Suprapubic skin (tissue), 4 donors: ENCODE measurements at regions not wholly inside any gene's neighbourhood (a gene's known extent, or its start where the extent isn't known, plus 50 kb on each side); places are given as distances from the start of the nearest gene placed in this dataset.
"Not testable (repeated sequence)": the region's sequence is repeated elsewhere in the genome, so short reads cannot be mapped to it uniquely, and the experiment has no call there.

Experiments used
- DNase-seq, 2 donors: peaks; one replicate each; pipeline ENCODE4 v3.0.0-alpha.2; 2019; ENCODE audit warnings: low spot score in 2 of 2
- H3K27ac ChIP-seq: fragments of 200-600 bp; sonication (generic); one replicate; pipeline ENCODE4 v1.5.1; 2019
- H3K27me3 ChIP-seq: fragments of 200-600 bp; sonication (generic); one replicate; pipeline ENCODE4 v1.5.1; 2019
- H3K36me3 ChIP-seq: fragments of 200-600 bp; sonication (generic); one replicate; pipeline ENCODE4 v1.5.1; 2019
- H3K4me1 ChIP-seq: fragments of 200-600 bp; sonication (generic); one replicate; pipeline ENCODE4 v1.5.1; 2019
- H3K4me3 ChIP-seq: fragments of 200-600 bp; sonication (generic); one replicate; pipeline ENCODE4 v1.5.1; 2019; ENCODE audit warnings: mild to moderate bottlenecking
- H3K9me3 ChIP-seq: fragments of 200-600 bp; sonication (generic); one replicate; pipeline ENCODE4 v1.5.1; 2019
- EP300 ChIP-seq: sonication (generic); formaldehyde crosslinking; IDR thresholded peaks from one replicate; pipeline ENCODE4 v1.6.1; 2017; ENCODE audit warnings: antibody characterized with exemption
- POLR2A ChIP-seq, 2 donors: fragments of 450-650 bp; IDR thresholded peaks; one replicate each; pipeline ENCODE4 v1.6.1; 2017; ENCODE audit warnings: antibody characterized with exemption in 2 of 2, mild to moderate bottlenecking in 2 of 2, moderate library complexity in 2 of 2
- POLR2AphosphoS5 ChIP-seq, 3 donors: sonication (generic); formaldehyde crosslinking; IDR thresholded peaks; one replicate each; pipeline ENCODE4 v1.6.1; 2017; ENCODE audit warnings: antibody characterized with exemption in 3 of 3
- WGBS: methylation state at CpG from one replicate; pipeline ENCODE4 v1.1.5; 2018; 5-methylcytosine and 5-hydroxymethylcytosine counted together
- TF ChIP-seq, protein P1 (sequence below), 2 donors: fragments of 200-600 bp in 1 of 2; fragments of 450-650 bp in 1 of 2; sonication (generic) in 1 of 2; IDR thresholded peaks; one replicate each; pipeline ENCODE4 v1.5.1; 2016 to 2019; ENCODE audit warnings: antibody characterized with exemption in 2 of 2, mild to moderate bottlenecking in 1 of 2, moderate library complexity in 1 of 2

DNA sequence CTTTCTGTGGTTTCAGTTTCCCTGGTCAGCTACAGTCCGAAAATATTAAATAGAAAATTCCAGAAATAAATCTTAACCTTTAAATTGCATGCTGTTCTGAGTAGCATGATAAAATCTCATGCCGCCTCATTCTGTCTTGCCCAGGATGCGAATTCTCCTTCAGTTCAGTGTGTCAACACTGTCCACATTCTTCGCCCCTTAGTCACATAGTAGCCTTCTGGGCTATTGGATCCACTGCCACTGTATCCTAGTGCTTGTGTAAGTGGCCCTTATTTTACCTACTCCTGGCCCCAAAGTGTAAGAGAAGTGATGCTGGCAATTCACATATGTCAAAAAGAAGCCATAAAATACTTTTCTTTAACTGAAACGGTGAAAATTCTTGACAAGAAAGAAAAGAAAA is 129.6 kb downstream of the ZWINT start:
- Histone ChIP-seq H3K4me1 (no peaks in the 10 kb centered on the region), H3K36me3 (no peaks in the 10 kb centered on the region), H3K27ac (no peak overlapping the region), H3K9me3 (no peaks in the 10 kb centered on the region), H3K27me3 (no peaks in the 10 kb centered on the region), H3K4me3 (no peak overlapping the region)
- TF ChIP-seq POLR2A (IDR thresholded peaks at IDR 0.05): no peak
- WGBS: 68% methylated on average over 5 of the region's 5 CpGs
- DNase-seq: no peak

DNA sequence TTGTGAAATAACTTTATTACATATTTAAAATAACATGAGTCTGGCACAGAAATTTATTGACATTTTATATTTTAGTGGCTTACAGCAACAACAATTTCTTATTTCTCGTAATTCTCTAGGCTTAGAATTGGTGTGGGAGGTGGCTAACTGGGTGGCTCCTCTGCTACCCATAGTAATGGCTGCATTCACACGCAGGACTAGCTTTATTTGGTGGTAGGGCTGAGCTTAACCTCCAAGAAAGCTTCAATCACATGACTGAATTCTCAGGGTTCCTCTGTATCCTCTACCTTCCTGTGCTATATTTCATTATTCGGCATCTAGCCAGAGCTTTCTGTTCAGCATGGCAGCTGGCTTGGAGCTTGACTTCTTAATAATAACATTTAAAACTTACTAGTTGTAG is 138.8 kb downstream of the ZWINT start:
- Histone ChIP-seq H3K4me3 (no peak overlapping the region), H3K4me1 (no peaks in the 10 kb centered on the region), H3K27me3 (no peaks in the 10 kb centered on the region), H3K27ac (no peak overlapping the region), H3K9me3 (no peaks in the 10 kb centered on the region), H3K36me3 (no peaks in the 10 kb centered on the region)
- 73% methylated on average over 3 of the region's 3 CpGs for WGBS
- no peak for TF ChIP-seq POLR2AphosphoS5 (IDR thresholded peaks at IDR 0.05)
- TF ChIP-seq POLR2A (IDR thresholded peaks at IDR 0.05): no peak
- TF ChIP-seq, protein P1, sequence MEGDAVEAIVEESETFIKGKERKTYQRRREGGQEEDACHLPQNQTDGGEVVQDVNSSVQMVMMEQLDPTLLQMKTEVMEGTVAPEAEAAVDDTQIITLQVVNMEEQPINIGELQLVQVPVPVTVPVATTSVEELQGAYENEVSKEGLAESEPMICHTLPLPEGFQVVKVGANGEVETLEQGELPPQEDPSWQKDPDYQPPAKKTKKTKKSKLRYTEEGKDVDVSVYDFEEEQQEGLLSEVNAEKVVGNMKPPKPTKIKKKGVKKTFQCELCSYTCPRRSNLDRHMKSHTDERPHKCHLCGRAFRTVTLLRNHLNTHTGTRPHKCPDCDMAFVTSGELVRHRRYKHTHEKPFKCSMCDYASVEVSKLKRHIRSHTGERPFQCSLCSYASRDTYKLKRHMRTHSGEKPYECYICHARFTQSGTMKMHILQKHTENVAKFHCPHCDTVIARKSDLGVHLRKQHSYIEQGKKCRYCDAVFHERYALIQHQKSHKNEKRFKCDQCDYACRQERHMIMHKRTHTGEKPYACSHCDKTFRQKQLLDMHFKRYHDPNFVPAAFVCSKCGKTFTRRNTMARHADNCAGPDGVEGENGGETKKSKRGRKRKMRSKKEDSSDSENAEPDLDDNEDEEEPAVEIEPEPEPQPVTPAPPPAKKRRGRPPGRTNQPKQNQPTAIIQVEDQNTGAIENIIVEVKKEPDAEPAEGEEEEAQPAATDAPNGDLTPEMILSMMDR (IDR thresholded peaks at IDR 0.05): no peak
- TF ChIP-seq EP300: no peak
- no peak for DNase-seq

DNA sequence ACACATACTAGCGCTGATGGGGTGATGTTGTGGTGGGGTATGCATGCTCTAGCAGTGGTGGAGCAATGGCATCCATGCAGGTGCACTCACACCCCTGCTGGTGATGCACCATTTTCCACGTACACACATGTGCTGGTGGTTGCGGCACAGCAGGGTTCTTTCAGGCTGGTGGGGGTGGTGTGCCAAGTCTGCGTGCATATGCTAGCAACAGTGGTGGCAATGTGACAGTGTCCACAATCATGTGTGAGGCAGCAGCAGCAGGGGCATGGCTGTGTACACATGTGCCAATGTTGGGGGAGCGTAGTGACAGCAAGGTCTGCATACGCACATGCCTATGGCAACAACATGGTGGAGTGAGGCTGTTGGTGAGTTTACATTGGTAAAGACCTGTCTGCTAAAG is 148.1 kb downstream of the ZWINT start:
- WGBS: 86% methylated on average over 4 of the region's 6 CpGs
- TF ChIP-seq EP300 (no peak), POLR2A (IDR thresholded peaks at IDR 0.05) (no peak), POLR2AphosphoS5 (IDR thresholded peaks at IDR 0.05) (no peak)
- TF ChIP-seq, protein P1 (IDR thresholded peaks at IDR 0.05): no peak

DNA sequence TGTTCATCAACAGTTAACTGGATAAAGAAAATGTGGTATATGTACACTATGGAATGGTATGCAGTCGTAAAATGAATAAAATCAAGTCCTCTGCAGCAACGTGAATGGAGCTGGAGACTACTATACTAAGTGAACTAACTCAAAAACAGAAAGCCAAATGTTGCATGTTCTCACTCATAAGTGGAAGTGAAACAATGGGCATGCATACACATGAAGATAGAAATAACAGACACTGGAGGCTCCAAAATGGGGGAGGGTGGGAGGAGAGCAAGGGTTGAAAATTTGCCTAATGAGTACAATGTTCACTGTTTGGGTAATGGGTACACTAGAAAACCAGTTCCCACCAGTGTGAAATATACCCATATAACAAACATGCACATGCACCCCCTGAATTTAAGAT is 179.5 kb downstream of the ZWINT start:
- H3K27me3 ChIP-seq: no peaks in the 10 kb centered on the region
- 58% methylated on average over 2 of the region's 2 CpGs for whole genome bisulfite sequencing
- TF ChIP-seq EP300: no peak
- TF ChIP-seq POLR2A (IDR thresholded peaks at IDR 0.05): no peak
- no peak for TF ChIP-seq POLR2AphosphoS5 (IDR thresholded peaks at IDR 0.05)
- TF ChIP-seq, protein P1 (IDR thresholded peaks at IDR 0.05): no peak

More for the DNA sequence above, 148.1 kb downstream of the ZWINT start:
- Histone ChIP-seq H3K4me1 (no peaks in the 10 kb centered on the region), H3K9me3 (no peaks in the 10 kb centered on the region), H3K27ac (no peak overlapping the region), H3K27me3 (no peaks in the 10 kb centered on the region), H3K4me3 (no peak overlapping the region), H3K36me3 (no peaks in the 10 kb centered on the region)
- peak in 1 of 2 donors; percentile 72 for DNase-seq

DNA sequence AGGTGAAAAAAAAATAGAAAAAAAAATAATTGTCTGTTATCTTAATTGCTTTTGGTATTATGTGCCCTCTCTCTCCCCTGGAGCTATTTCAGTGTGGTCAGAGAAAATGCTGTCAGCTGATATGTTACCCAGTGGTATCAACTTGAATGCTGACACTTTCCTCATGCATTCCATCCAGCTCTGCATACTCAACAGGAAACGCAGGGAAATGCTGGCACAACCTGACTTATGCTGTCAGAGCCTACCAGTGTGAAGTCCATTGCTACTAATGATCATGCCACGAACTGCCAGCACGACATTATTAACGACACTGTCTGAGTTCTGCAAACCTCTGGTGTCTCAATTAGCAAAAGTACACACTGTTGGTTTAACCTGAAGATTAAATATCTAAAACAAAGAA is 182.8 kb downstream of the ZWINT start:
- no peaks in the 10 kb centered on the region for H3K36me3 ChIP-seq
- H3K27me3 ChIP-seq: no peaks in the 10 kb centered on the region
- no peak for DNase-seq
- TF ChIP-seq POLR2A (IDR thresholded peaks at IDR 0.05) (no peak), POLR2AphosphoS5 (IDR thresholded peaks at IDR 0.05) (no peak), EP300 (no peak)
- TF ChIP-seq, protein P1 (IDR thresholded peaks at IDR 0.05): no peak
- H3K4me3 ChIP-seq: no peak overlapping the region
- 38% methylated on average over 4 of the region's 4 CpGs for WGBS
- no peaks in the 10 kb centered on the region for H3K4me1 ChIP-seq
- no peak overlapping the region for H3K27ac ChIP-seq
- H3K9me3 ChIP-seq: no peaks in the 10 kb centered on the region

More for the DNA sequence above, 179.5 kb downstream of the ZWINT start:
- Histone ChIP-seq H3K4me3 (no peak overlapping the region), H3K36me3 (no peaks in the 10 kb centered on the region), H3K27ac (no peak overlapping the region), H3K4me1 (no peaks in the 10 kb centered on the region), H3K9me3 (no peaks in the 10 kb centered on the region)
- no peak for DNase-seq

DNA sequence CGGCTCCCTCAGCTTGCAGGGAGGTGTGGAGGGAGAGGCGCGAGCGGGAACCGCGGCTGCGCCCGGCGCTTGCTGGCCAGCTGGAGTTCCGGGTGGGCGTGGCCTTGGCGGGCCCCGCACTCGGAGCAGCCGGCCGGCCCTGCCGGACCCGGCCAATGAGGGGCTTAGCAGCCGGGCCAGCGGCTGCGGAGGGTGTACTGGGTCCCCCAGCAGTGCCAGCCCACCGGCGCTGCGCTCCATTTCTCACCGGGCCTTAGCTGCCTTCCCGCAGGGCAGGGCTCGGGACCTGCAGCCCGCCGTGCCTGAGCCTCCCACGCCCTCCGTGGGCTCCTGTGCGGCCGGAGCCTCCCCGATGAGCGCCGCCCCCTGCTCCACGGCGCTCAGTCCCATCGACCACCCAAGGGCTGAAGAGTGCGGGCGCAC is 206.0 kb downstream of the ZWINT start:
- DNase-seq, H3K27me3 ChIP-seq, H3K4me3 ChIP-seq, H3K4me1 ChIP-seq, H3K27ac ChIP-seq, H3K36me3 ChIP-seq: not testable (repeated sequence)
- peaks cover 11% of the 10 kb centered on the region for H3K9me3 ChIP-seq
- 100% methylated on average over 1 of the region's 41 CpGs for WGBS
